GM21528 (cell line): ENCODE measurements at regions not wholly inside any gene's neighbourhood (a gene's known extent, or its start where the extent isn't known, plus 50 kb on each side); places are given as distances from the start of the nearest gene placed in this dataset.

ENCODE experiments used
- ATAC-seq: cut with Tn5 transposase; IDR thresholded peaks from one replicate; pipeline ENCODE4 v1.9.1; 2021; ENCODE audit warnings: mild to moderate bottlenecking, moderate library complexity; ENCODE audit not compliant: unreplicated experiment, low FRiP score

GRCh38 chr2:217270485-217271121 lies 410.7 kb upstream of the TNP1 start:
- ATAC-seq, result no peak

GRCh38 chr2:217269701-217270484 lies 410.0 kb upstream of the TNP1 start:
- no peak for ATAC-seq

GRCh38 chr2:217268978-217269377 lies 409.1 kb upstream of the TNP1 start:
- ATAC-seq, result no peak

- no peak for ATAC-seq
Measured at GRCh38 chr2:217267758-217268157, 407.9 kb upstream of the TNP1 start.

GRCh38 chr2:217263756-217264155 lies 403.9 kb upstream of the TNP1 start:
- no peak for ATAC-seq

GRCh38 chr2:217262911-217263310 lies 403.0 kb upstream of the TNP1 start:
- ATAC-seq, result no peak

- ATAC-seq, result no peak
Measured at GRCh38 chr2:217261452-217261851, 401.6 kb upstream of the TNP1 start.

- ATAC-seq, result no peak
Measured at GRCh38 chr2:217260441-217261115, 400.7 kb upstream of the TNP1 start.

GRCh38 chr2:217258170-217258569 lies 398.3 kb upstream of the TNP1 start:
- ATAC-seq, result no peak

GRCh38 chr2:217256251-217256650 lies 396.4 kb upstream of the TNP1 start:
- no peak for ATAC-seq

GRCh38 chr2:217254111-217254510 lies 394.2 kb upstream of the TNP1 start:
- no peak for ATAC-seq

- ATAC-seq, result no peak
Measured at GRCh38 chr2:217252181-217252580, 392.3 kb upstream of the TNP1 start.

GRCh38 chr2:217250013-217250524 lies 390.2 kb upstream of the TNP1 start:
- ATAC-seq, result no peak

- no peak for ATAC-seq
Measured at GRCh38 chr2:217249121-217250012, 389.5 kb upstream of the TNP1 start.

- ATAC-seq, result peak; percentile 91
Measured at GRCh38 chr2:217248312-217248935, 388.6 kb upstream of the TNP1 start.

GRCh38 chr2:217247476-217247875 lies 387.6 kb upstream of the TNP1 start:
- no peak for ATAC-seq

GRCh38 chr2:217246108-217246507 lies 386.2 kb upstream of the TNP1 start:
- ATAC-seq, result no peak

GRCh38 chr2:217244815-217245214 lies 385.0 kb upstream of the TNP1 start:
- ATAC-seq, result no peak

- ATAC-seq, result no peak
Measured at GRCh38 chr2:217242947-217243346, 383.1 kb upstream of the TNP1 start.

GRCh38 chr2:217231724-217232123 lies 371.9 kb upstream of the TNP1 start:
- ATAC-seq, result no peak
